Sigmoid colon (tissue), 6 donors: ENCODE measurements at regions not wholly inside any gene's neighbourhood (a gene's known extent, or its start where the extent isn't known, plus 50 kb on each side); places are given as distances from the start of the nearest gene placed in this dataset.

Experiments
- DNase-seq: peaks from one replicate; pipeline ENCODE4 v3.0.0-alpha.2; 2019
- H3K27ac ChIP-seq, 4 donors: fragments of 200-600 bp; sonication (generic); one replicate each; pipeline ENCODE4 v1.5.1; 2016 to 2019; ENCODE audit warnings: mild to moderate bottlenecking in 1 of 4
- H3K27me3 ChIP-seq, 3 donors: fragments of 200-600 bp; sonication (generic); one replicate each; pipeline ENCODE4 v1.5.1; 2019; ENCODE audit warnings: mild to moderate bottlenecking in 1 of 3
- H3K36me3 ChIP-seq, 4 donors: fragments of 200-600 bp; sonication (generic); one replicate each; pipeline ENCODE4 v1.5.1; 2016 to 2019
- H3K4me1 ChIP-seq, 4 donors: fragments of 200-600 bp; sonication (generic); one replicate each; pipeline ENCODE4 v1.5.1; 2017 to 2019
- H3K4me3 ChIP-seq, 4 donors: fragments of 200-600 bp; sonication (generic); one replicate each; pipeline ENCODE4 v1.5.1; 2017 to 2019; ENCODE audit warnings: mild to moderate bottlenecking in 2 of 4, moderate library complexity in 1 of 4
- H3K9me3 ChIP-seq, 4 donors: fragments of 200-600 bp in 3 of 4; sonication (generic) in 3 of 4; one replicate each; pipeline versions ENCODE4 v1.5.1 to v1.6.1; 2013 to 2019
- EP300 ChIP-seq, 4 donors: sonication (generic); formaldehyde crosslinking; IDR thresholded peaks; one replicate each; pipeline ENCODE4 v1.6.1; 2017; ENCODE audit warnings: antibody characterized with exemption in 4 of 4
- POLR2A ChIP-seq, 2 donors: fragments of 450-650 bp; IDR thresholded peaks; one replicate each; pipeline ENCODE4 v1.6.1; 2016; ENCODE audit warnings: antibody characterized with exemption in 2 of 2, mild to moderate bottlenecking in 2 of 2, moderate library complexity in 2 of 2
- POLR2AphosphoS5 ChIP-seq, 4 donors: sonication (generic); formaldehyde crosslinking; IDR thresholded peaks; one replicate each; pipeline ENCODE4 v1.6.1; 2017; ENCODE audit warnings: antibody characterized with exemption in 4 of 4
- WGBS, 2 donors: extraction: QIAGEN DNeasy Blood & Tissue Kit; methylation state at CpG; one replicate each; pipeline ENCODE4 v1.1.7; 2013; 5-methylcytosine and 5-hydroxymethylcytosine counted together
- intact Hi-C: fragments of 100-400 bp; cut with DNase I; formaldehyde crosslinking; loops from one replicate; pipeline ENCODE4 v1.15.1; 2023
- TF ChIP-seq, protein P1 (sequence below), 4 experiments: fragments of 450-650 bp in 3 of 4; fragments of 200-600 bp in 1 of 4; IDR thresholded peaks; one replicate each; pipeline ENCODE4 v1.5.1; 2016 to 2019; ENCODE audit warnings: antibody characterized with exemption in 4 of 4, mild to moderate bottlenecking in 3 of 4, moderate library complexity in 2 of 4
- donor health status: healthy with polysubstance abuse.
- donor health status: healthy.

DNA sequence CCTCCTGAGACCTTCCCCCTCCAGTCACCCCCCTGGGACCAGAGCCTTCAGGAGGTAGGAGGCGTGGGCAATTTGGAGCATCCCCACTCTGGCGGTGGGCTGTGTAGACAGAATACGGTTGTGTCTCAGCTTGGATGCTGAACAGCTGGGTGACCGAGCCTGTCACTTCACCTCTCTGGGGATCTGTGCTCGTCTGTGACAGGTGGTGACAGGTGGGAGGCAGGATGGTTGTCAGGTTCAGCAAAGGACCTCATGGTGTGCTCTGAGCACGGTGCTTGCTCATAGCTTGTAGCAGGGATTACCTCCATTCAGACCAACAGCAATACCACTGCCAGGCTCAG lies 186.5 kb upstream of the HS6ST1 start:
- H3K4me1 ChIP-seq = no peaks in the 10 kb centered on the region
- DNase-seq = no peak
- no peaks in the 10 kb centered on the region for H3K36me3 ChIP-seq
- TF ChIP-seq, protein P1, sequence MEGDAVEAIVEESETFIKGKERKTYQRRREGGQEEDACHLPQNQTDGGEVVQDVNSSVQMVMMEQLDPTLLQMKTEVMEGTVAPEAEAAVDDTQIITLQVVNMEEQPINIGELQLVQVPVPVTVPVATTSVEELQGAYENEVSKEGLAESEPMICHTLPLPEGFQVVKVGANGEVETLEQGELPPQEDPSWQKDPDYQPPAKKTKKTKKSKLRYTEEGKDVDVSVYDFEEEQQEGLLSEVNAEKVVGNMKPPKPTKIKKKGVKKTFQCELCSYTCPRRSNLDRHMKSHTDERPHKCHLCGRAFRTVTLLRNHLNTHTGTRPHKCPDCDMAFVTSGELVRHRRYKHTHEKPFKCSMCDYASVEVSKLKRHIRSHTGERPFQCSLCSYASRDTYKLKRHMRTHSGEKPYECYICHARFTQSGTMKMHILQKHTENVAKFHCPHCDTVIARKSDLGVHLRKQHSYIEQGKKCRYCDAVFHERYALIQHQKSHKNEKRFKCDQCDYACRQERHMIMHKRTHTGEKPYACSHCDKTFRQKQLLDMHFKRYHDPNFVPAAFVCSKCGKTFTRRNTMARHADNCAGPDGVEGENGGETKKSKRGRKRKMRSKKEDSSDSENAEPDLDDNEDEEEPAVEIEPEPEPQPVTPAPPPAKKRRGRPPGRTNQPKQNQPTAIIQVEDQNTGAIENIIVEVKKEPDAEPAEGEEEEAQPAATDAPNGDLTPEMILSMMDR (IDR thresholded peaks at IDR 0.05) = no peak
- TF ChIP-seq EP300 (IDR thresholded peaks at IDR 0.05) (no peak), POLR2AphosphoS5 (IDR thresholded peaks at IDR 0.05) (no peak), POLR2A (IDR thresholded peaks at IDR 0.05) (no peak)
- no peaks in the 10 kb centered on the region for H3K9me3 ChIP-seq
- WGBS, 2 donors = 70 to 75% methylated on average over 6 of the region's 6 CpGs
- no peaks in the 10 kb centered on the region for H3K27me3 ChIP-seq
- intact Hi-C loops = no loop called here
- no peak overlapping the region for H3K27ac ChIP-seq
- no peak overlapping the region for H3K4me3 ChIP-seq

- intact Hi-C loops = no loop called here
- Histone ChIP-seq H3K4me3 (no peak overlapping the region), H3K27ac (no peak overlapping the region), H3K36me3 (no peaks in the 10 kb centered on the region), H3K27me3 (no peaks in the 10 kb centered on the region), H3K9me3 (no peaks in the 10 kb centered on the region), H3K4me1 (peaks cover 0 to 6% (median 0%) of the 10 kb centered on the region in 4 donors)
- WGBS, 2 donors = 86 to 89% methylated on average over 4 of the region's 4 CpGs
- no peak for DNase-seq
- no peak for TF ChIP-seq POLR2A (IDR thresholded peaks at IDR 0.05)
- TF ChIP-seq, protein P1 (IDR thresholded peaks at IDR 0.05) = no peak
- TF ChIP-seq EP300 (IDR thresholded peaks at IDR 0.05) = no peak
- no peak for TF ChIP-seq POLR2AphosphoS5 (IDR thresholded peaks at IDR 0.05)
Measured at GRCh38 chr2:128505575-128506526, 187.2 kb upstream of the HS6ST1 start.

- Histone ChIP-seq H3K4me3 (no peak overlapping the region), H3K36me3 (no peaks in the 10 kb centered on the region), H3K27ac (no peak overlapping the region), H3K27me3 (no peaks in the 10 kb centered on the region), H3K9me3 (no peaks in the 10 kb centered on the region), H3K4me1 (peaks cover 0 to 10% (median 0%) of the 10 kb centered on the region in 4 donors)
- DNase-seq = no peak
- 89 to 92% methylated on average over 2 of the region's 2 CpGs for WGBS, 2 donors
- TF ChIP-seq EP300 (IDR thresholded peaks at IDR 0.05) (no peak), POLR2AphosphoS5 (IDR thresholded peaks at IDR 0.05) (no peak), POLR2A (IDR thresholded peaks at IDR 0.05) (no peak)
- TF ChIP-seq, protein P1 (IDR thresholded peaks at IDR 0.05) = no peak
- intact Hi-C loops = no loop called here
Measured at GRCh38 chr2:128506534-128506933, 187.9 kb upstream of the HS6ST1 start.

GRCh38 chr2:128510701-128511397 lies 192.2 kb upstream of the HS6ST1 start:
- 72 to 77% methylated on average over 4 of the region's 4 CpGs for WGBS, 2 donors
- Histone ChIP-seq H3K4me1 (peaks cover 0 to 14% (median 0%) of the 10 kb centered on the region in 4 donors), H3K36me3 (no peaks in the 10 kb centered on the region), H3K27me3 (no peaks in the 10 kb centered on the region), H3K4me3 (no peak overlapping the region), H3K27ac (no peak overlapping the region), H3K9me3 (no peaks in the 10 kb centered on the region)
- TF ChIP-seq EP300 (IDR thresholded peaks at IDR 0.05) (no peak), POLR2A (IDR thresholded peaks at IDR 0.05) (no peak), POLR2AphosphoS5 (IDR thresholded peaks at IDR 0.05) (no peak)
- TF ChIP-seq, protein P1 (IDR thresholded peaks at IDR 0.05) = no peak
- intact Hi-C loops = no loop called here
- no peak for DNase-seq
